GM18909 (cell line): ENCODE measurements at regions not wholly inside any gene's neighbourhood (a gene's known extent, or its start where the extent isn't known, plus 50 kb on each side); places are given as distances from the start of the nearest gene placed in this dataset.
"Not testable (repeated sequence)": the region's sequence is repeated elsewhere in the genome, so short reads cannot be mapped to it uniquely, and the experiment has no call there.

Source experiments
- ATAC-seq: cut with Tn5 transposase; IDR thresholded peaks from one replicate; pipeline ENCODE4 v1.9.1; 2021; ENCODE audit warnings: mild to moderate bottlenecking; ENCODE audit not compliant: unreplicated experiment, poor library complexity

GRCh38 chr14:46147452-46147851, 504.1 kb downstream of the RPL10L start:
- no peak for ATAC-seq

- ATAC-seq = no peak
These were observed 504.6 kb downstream of the RPL10L start for GRCh38 chr14:46147024-46147423.

GRCh38 chr14:46140445-46140844, 511.1 kb downstream of the RPL10L start:
- no peak for ATAC-seq

GRCh38 chr14:46139649-46140048, 511.9 kb downstream of the RPL10L start:
- ATAC-seq = no peak

- ATAC-seq = no peak
These were observed 513.8 kb downstream of the RPL10L start for GRCh38 chr14:46137786-46138185.

GRCh38 chr14:46136456-46136855, 515.1 kb downstream of the RPL10L start:
- no peak for ATAC-seq

GRCh38 chr14:46108228-46108627, 543.4 kb downstream of the RPL10L start:
- no peak for ATAC-seq

GRCh38 chr14:46100901-46101300, 550.7 kb downstream of the RPL10L start:
- not testable (repeated sequence) for ATAC-seq

GRCh38 chr14:46091819-46092218, 559.8 kb downstream of the RPL10L start:
- no peak for ATAC-seq

- no peak for ATAC-seq
These were observed 564.0 kb downstream of the RPL10L start for GRCh38 chr14:46087604-46088003.

GRCh38 chr14:46074061-46074460, 577.5 kb downstream of the RPL10L start:
- ATAC-seq = no peak

GRCh38 chr14:46063872-46064271, 587.7 kb downstream of the RPL10L start:
- no peak for ATAC-seq

- no peak for ATAC-seq
These were observed 592.5 kb downstream of the RPL10L start for GRCh38 chr14:46058964-46059563.

GRCh38 chr14:46057799-46058198, 593.8 kb downstream of the RPL10L start:
- no peak for ATAC-seq

GRCh38 chr14:46054526-46054925, 597.1 kb downstream of the RPL10L start:
- ATAC-seq = no peak

GRCh38 chr14:46053221-46053620, 598.4 kb downstream of the RPL10L start:
- ATAC-seq = no peak

- ATAC-seq = no peak
These were observed 599.8 kb downstream of the RPL10L start for GRCh38 chr14:46051796-46052195.

- ATAC-seq = no peak
These were observed 603.5 kb downstream of the RPL10L start for GRCh38 chr14:46048127-46048526.

- no peak for ATAC-seq
These were observed 615.5 kb downstream of the RPL10L start for GRCh38 chr14:46036099-46036498.

GRCh38 chr14:46034305-46034704, 617.3 kb downstream of the RPL10L start:
- ATAC-seq = no peak

GRCh38 chr14:46018846-46019420, 632.6 kb downstream of the RPL10L start:
- no peak for ATAC-seq

- ATAC-seq = no peak
These were observed 643.2 kb downstream of the RPL10L start for GRCh38 chr14:46008348-46008747.
